Osteoblast (primary cell): ENCODE measurements at regions not wholly inside any gene's neighbourhood (a gene's known extent, or its start where the extent isn't known, plus 50 kb on each side); places are given as distances from the start of the nearest gene placed in this dataset.

ENCODE experiments used
- DNase-seq: peaks from one replicate; pipeline ENCODE4 v3.0.0; 2011; ENCODE audit warnings: low spot score, mixed read lengths; ENCODE audit not compliant: insufficient read length; ENCODE audit errors: missing footprints
- H2AFZ ChIP-seq: 2 replicates; pipeline ENCODE4 v1.6.0; 2011; ENCODE audit warnings: mild to moderate bottlenecking, low read length
- H3K27ac ChIP-seq: 2 replicates; pipeline ENCODE4 v1.5.1; 2011; ENCODE audit warnings: mild to moderate bottlenecking, low read depth, low read length, moderate library complexity
- H3K27me3 ChIP-seq: 2 replicates; pipeline ENCODE4 v1.6.0; 2012; ENCODE audit warnings: mild to moderate bottlenecking, control low read depth, inconsistent platforms, low read length, moderate library complexity; ENCODE audit not compliant: insufficient read depth
- H3K36me3 ChIP-seq: 2 replicates; pipeline ENCODE4 v1.5.1; 2011; ENCODE audit warnings: mild to moderate bottlenecking, low read length, control low read depth, moderate library complexity; ENCODE audit not compliant: insufficient read depth
- H3K4me1 ChIP-seq: 2 replicates; pipeline ENCODE4 v1.5.1; 2011; ENCODE audit warnings: mild to moderate bottlenecking, low read length, control low read depth, moderate library complexity; ENCODE audit not compliant: insufficient read depth
- H3K4me2 ChIP-seq: 2 replicates; pipeline ENCODE4 v1.6.0; 2011; ENCODE audit warnings: mild to moderate bottlenecking, low read length; ENCODE audit not compliant: insufficient read depth
- H3K4me3 ChIP-seq: fragments of 200-600 bp; sonication (generic); 3 replicates; pipeline ENCODE4 v1.5.1; 2012; ENCODE audit warnings: mild to moderate bottlenecking, low read length, inconsistent platforms; ENCODE audit not compliant: insufficient read depth
- H3K79me2 ChIP-seq: 2 replicates; pipeline ENCODE4 v1.6.0; 2012; ENCODE audit warnings: mild to moderate bottlenecking, low read length, control low read depth, inconsistent platforms; ENCODE audit not compliant: insufficient read depth
- H3K9me3 ChIP-seq: 2 replicates; pipeline ENCODE4 v1.5.1; 2011; ENCODE audit warnings: low read depth, low read length, control low read depth
- H4K20me1 ChIP-seq: 2 replicates; pipeline ENCODE4 v1.6.0; 2012; ENCODE audit warnings: mild to moderate bottlenecking, low read length, control low read depth; ENCODE audit not compliant: insufficient read depth
- CTCF ChIP-seq: IDR thresholded peaks from 2 replicates; pipeline ENCODE4 v1.5.1; 2011; ENCODE audit warnings: mild to moderate bottlenecking, low read depth, low read length, moderate library complexity; ENCODE audit errors: extremely low read depth

GRCh38 chr18:4994710-4995109 lies 202.3 kb downstream of the AKAIN1 start:
- Histone ChIP-seq H3K36me3 (no peaks in the 10 kb centered on the region), H3K4me2 (no peak overlapping the region), H3K4me1 (no peaks in the 10 kb centered on the region), H3K79me2 (no peaks in the 10 kb centered on the region), H3K9me3 (no peaks in the 10 kb centered on the region), H3K4me3 (no peak overlapping the region), H3K27me3 (no peaks in the 10 kb centered on the region), H2AFZ (no peak overlapping the region), H3K27ac (no peak overlapping the region), H4K20me1 (no peaks in the 10 kb centered on the region)
- no peak for DNase-seq
- TF ChIP-seq CTCF = no peak

GRCh38 chr18:4987452-4988405 lies 209.3 kb downstream of the AKAIN1 start:
- DNase-seq = no peak
- Histone ChIP-seq H3K4me1 (no peaks in the 10 kb centered on the region), H3K4me2 (no peak overlapping the region), H3K27ac (no peak overlapping the region), H3K4me3 (no peak overlapping the region), H3K9me3 (peaks cover 2% of the 10 kb centered on the region), H4K20me1 (no peaks in the 10 kb centered on the region), H3K79me2 (no peaks in the 10 kb centered on the region), H2AFZ (no peak overlapping the region), H3K36me3 (no peaks in the 10 kb centered on the region), H3K27me3 (no peaks in the 10 kb centered on the region)
- no peak for TF ChIP-seq CTCF

- H3K4me3 ChIP-seq = no peak overlapping the region
- DNase-seq = no peak
- no peaks in the 10 kb centered on the region for H3K79me2 ChIP-seq
- H3K27me3 ChIP-seq = no peaks in the 10 kb centered on the region
- no peaks in the 10 kb centered on the region for H3K36me3 ChIP-seq
- no peak overlapping the region for H2AFZ ChIP-seq
- no peaks in the 10 kb centered on the region for H3K4me1 ChIP-seq
- no peak overlapping the region for H3K27ac ChIP-seq
- H3K9me3 ChIP-seq = peaks cover 2% of the 10 kb centered on the region
- H3K4me2 ChIP-seq = no peak overlapping the region
- TF ChIP-seq CTCF = no peak
- H4K20me1 ChIP-seq = no peaks in the 10 kb centered on the region
Observed at GRCh38 chr18:4986677-4987076, 210.4 kb downstream of the AKAIN1 start.

- no peak for TF ChIP-seq CTCF
- no peak for DNase-seq
- Histone ChIP-seq H3K27ac (no peak overlapping the region), H3K27me3 (no peaks in the 10 kb centered on the region), H2AFZ (no peak overlapping the region), H3K79me2 (no peaks in the 10 kb centered on the region), H4K20me1 (no peaks in the 10 kb centered on the region), H3K4me2 (no peak overlapping the region), H3K4me1 (no peaks in the 10 kb centered on the region), H3K9me3 (peaks cover 2% of the 10 kb centered on the region), H3K36me3 (no peaks in the 10 kb centered on the region), H3K4me3 (no peak overlapping the region)
Observed at GRCh38 chr18:4986066-4986465, 211.0 kb downstream of the AKAIN1 start.
